ENCODE measurements at regions not wholly inside any gene's neighbourhood (a gene's known extent, or its start where the extent isn't known, plus 50 kb on each side); places are given as distances from the start of the nearest gene placed in this dataset.
A peak's percentile ranks its signal among the peaks of the same experiment; 100 is the strongest.

GRCh38 chr17:77637818-77638575 lies 320.5 kb upstream of the TNRC6C start:
- Mint-ChIP-seq H3K36me3 (ENCODE audit: insufficient read depth) (peaks cover 3% of the 10 kb centered on the region), H3K27me3 (peaks cover 20% of the 10 kb centered on the region), H3K4me3 (no peak overlapping the region), H3K27ac (ENCODE audit: low read depth) (no peak overlapping the region), H3K4me1 (no peaks in the 10 kb centered on the region), H3K9me3 (no peaks in the 10 kb centered on the region)
- ATAC-seq (replicated peaks; ENCODE audit: extremely low read depth, poor library complexity, severe bottlenecking) (no peak), DNase-seq (ENCODE audit: low spot score in 2 of 2) (no peak)

GRCh38 chr17:77640252-77640651 lies 318.3 kb upstream of the TNRC6C start:
- DNase-seq (ENCODE audit: low spot score in 2 of 2) (no peak), ATAC-seq (replicated peaks; ENCODE audit: extremely low read depth, poor library complexity, severe bottlenecking) (no peak)
- Mint-ChIP-seq H3K27ac (ENCODE audit: low read depth) (no peak overlapping the region), H3K4me1 (peaks cover 8% of the 10 kb centered on the region), H3K4me3 (no peak overlapping the region), H3K9me3 (no peaks in the 10 kb centered on the region), H3K36me3 (ENCODE audit: insufficient read depth) (peaks cover 3% of the 10 kb centered on the region), H3K27me3 (peaks cover 20% of the 10 kb centered on the region)

- ATAC-seq (replicated peaks; ENCODE audit: extremely low read depth, poor library complexity, severe bottlenecking) = no peak
- Mint-ChIP-seq H3K4me1 (peaks cover 15% of the 10 kb centered on the region), H3K36me3 (ENCODE audit: insufficient read depth) (peaks cover 3% of the 10 kb centered on the region), H3K4me3 (no peak overlapping the region), H3K9me3 (no peaks in the 10 kb centered on the region), H3K27ac (ENCODE audit: low read depth) (no peak overlapping the region), H3K27me3 (peaks cover 20% of the 10 kb centered on the region)
- DNase-seq (ENCODE audit: low spot score in 2 of 2) = no peak
Measured at GRCh38 chr17:77640916-77641605, 317.4 kb upstream of the TNRC6C start.

- peaks cover 3% of the 10 kb centered on the region for H3K36me3 Mint-ChIP-seq (ENCODE audit: insufficient read depth)
- H3K9me3 Mint-ChIP-seq = no peaks in the 10 kb centered on the region
- H3K27ac Mint-ChIP-seq (ENCODE audit: low read depth) = no peak overlapping the region
- H3K27me3 Mint-ChIP-seq = peaks cover 20% of the 10 kb centered on the region
- ATAC-seq (replicated peaks; ENCODE audit: extremely low read depth, poor library complexity, severe bottlenecking) (no peak), DNase-seq (ENCODE audit: low spot score in 2 of 2) (no peak)
- H3K4me3 Mint-ChIP-seq = no peak overlapping the region
- peaks cover 17% of the 10 kb centered on the region for H3K4me1 Mint-ChIP-seq
Measured at GRCh38 chr17:77641718-77642117, 316.8 kb upstream of the TNRC6C start.

- Mint-ChIP-seq H3K27ac (ENCODE audit: low read depth) (peak overlapping the region; percentile 79), H3K36me3 (ENCODE audit: insufficient read depth) (peaks cover 3% of the 10 kb centered on the region)
- DNase-seq (ENCODE audit: low spot score in 2 of 2) = no peak
Measured at GRCh38 chr17:77644181-77645071, 314.1 kb upstream of the TNRC6C start.

GRCh38 chr17:77645072-77646045 lies 313.1 kb upstream of the TNRC6C start:
- ATAC-seq (replicated peaks; ENCODE audit: extremely low read depth, poor library complexity, severe bottlenecking) (peak; percentile 88), DNase-seq (ENCODE audit: low spot score in 2 of 2) (peak in 1 of 2 donors; percentile 55)
- Mint-ChIP-seq H3K27ac (ENCODE audit: low read depth) (peak overlapping the region; percentile 79), H3K27me3 (no peaks in the 10 kb centered on the region), H3K4me1 (peaks cover 17% of the 10 kb centered on the region), H3K9me3 (no peaks in the 10 kb centered on the region), H3K36me3 (ENCODE audit: insufficient read depth) (peaks cover under 1% of the 10 kb centered on the region), H3K4me3 (peak overlapping the region; percentile 77)

More at GRCh38 chr17:77644181-77645071, 314.1 kb upstream of the TNRC6C start:
- H3K4me3 Mint-ChIP-seq = peak overlapping the region; percentile 77
- H3K9me3 Mint-ChIP-seq = no peaks in the 10 kb centered on the region
- no peak for ATAC-seq (replicated peaks; ENCODE audit: extremely low read depth, poor library complexity, severe bottlenecking)
- H3K4me1 Mint-ChIP-seq = peaks cover 17% of the 10 kb centered on the region
- peaks cover 9% of the 10 kb centered on the region for H3K27me3 Mint-ChIP-seq

GRCh38 chr17:77646046-77646430 lies 312.5 kb upstream of the TNRC6C start:
- DNase-seq (ENCODE audit: low spot score in 2 of 2) (no peak), ATAC-seq (replicated peaks; ENCODE audit: extremely low read depth, poor library complexity, severe bottlenecking) (no peak)
- no peaks in the 10 kb centered on the region for H3K36me3 Mint-ChIP-seq (ENCODE audit: insufficient read depth)
- peaks cover 17% of the 10 kb centered on the region for H3K4me1 Mint-ChIP-seq
- H3K27ac Mint-ChIP-seq (ENCODE audit: low read depth) = peak overlapping the region; percentile 79
- no peaks in the 10 kb centered on the region for H3K9me3 Mint-ChIP-seq
- H3K27me3 Mint-ChIP-seq = no peaks in the 10 kb centered on the region
- peak overlapping the region; percentile 77 for H3K4me3 Mint-ChIP-seq

GRCh38 chr17:77647531-77647930 lies 311.0 kb upstream of the TNRC6C start:
- no peak for DNase-seq (ENCODE audit: low spot score in 2 of 2)
- peaks cover 17% of the 10 kb centered on the region for H3K4me1 Mint-ChIP-seq
- H3K9me3 Mint-ChIP-seq = no peaks in the 10 kb centered on the region
- H3K36me3 Mint-ChIP-seq (ENCODE audit: insufficient read depth) = no peaks in the 10 kb centered on the region
- H3K27ac Mint-ChIP-seq (ENCODE audit: low read depth) = no peak overlapping the region
- ATAC-seq (replicated peaks; ENCODE audit: extremely low read depth, poor library complexity, severe bottlenecking) = no peak
- no peaks in the 10 kb centered on the region for H3K27me3 Mint-ChIP-seq
- H3K4me3 Mint-ChIP-seq = no peak overlapping the region

- H3K27me3 Mint-ChIP-seq = no peaks in the 10 kb centered on the region
- H3K9me3 Mint-ChIP-seq = no peaks in the 10 kb centered on the region
- no peaks in the 10 kb centered on the region for H3K36me3 Mint-ChIP-seq (ENCODE audit: insufficient read depth)
- no peak for ATAC-seq (replicated peaks; ENCODE audit: extremely low read depth, poor library complexity, severe bottlenecking)
- H3K4me3 Mint-ChIP-seq = no peak overlapping the region
- H3K4me1 Mint-ChIP-seq = peaks cover 14% of the 10 kb centered on the region
- H3K27ac Mint-ChIP-seq (ENCODE audit: low read depth) = no peak overlapping the region
- no peak for DNase-seq (ENCODE audit: low spot score in 2 of 2)
Measured at GRCh38 chr17:77649717-77650211, 308.7 kb upstream of the TNRC6C start.

GRCh38 chr17:77651988-77652387 lies 306.5 kb upstream of the TNRC6C start:
- Mint-ChIP-seq H3K4me1 (no peaks in the 10 kb centered on the region), H3K36me3 (ENCODE audit: insufficient read depth) (no peaks in the 10 kb centered on the region), H3K4me3 (no peak overlapping the region), H3K27me3 (peaks cover 13% of the 10 kb centered on the region), H3K9me3 (no peaks in the 10 kb centered on the region), H3K27ac (ENCODE audit: low read depth) (no peak overlapping the region)
- ATAC-seq (replicated peaks; ENCODE audit: extremely low read depth, poor library complexity, severe bottlenecking) (no peak), DNase-seq (ENCODE audit: low spot score in 2 of 2) (no peak)

- ATAC-seq (replicated peaks; ENCODE audit: extremely low read depth, poor library complexity, severe bottlenecking) (no peak), DNase-seq (ENCODE audit: low spot score in 2 of 2) (no peak)
- Mint-ChIP-seq H3K27ac (ENCODE audit: low read depth) (no peak overlapping the region), H3K36me3 (ENCODE audit: insufficient read depth) (no peaks in the 10 kb centered on the region), H3K4me1 (no peaks in the 10 kb centered on the region), H3K9me3 (no peaks in the 10 kb centered on the region), H3K27me3 (peaks cover 34% of the 10 kb centered on the region), H3K4me3 (no peak overlapping the region)
Measured at GRCh38 chr17:77654296-77654695, 304.2 kb upstream of the TNRC6C start.
